SK-MEL-5 (cell line): ENCODE measurements at regions not wholly inside any gene's neighbourhood (a gene's known extent, or its start where the extent isn't known, plus 50 kb on each side); places are given as distances from the start of the nearest gene placed in this dataset.
A peak's percentile ranks its signal among the peaks of the same experiment; 100 is the strongest.

Source experiments
- DNase-seq: peaks from one replicate; pipeline ENCODE4 v3.0.0-alpha.2; 2016; ENCODE audit warnings: low read depth, low spot score
- in situ Hi-C: cut with HindIII; loops from 2 replicates; pipeline ENCODE4 v1.10.0; 2016; ENCODE audit warnings: low sequenced_read_pairs, high pct_unique_total_duplicates, low pct_unique_long_range_greater_than_20kb

DNA sequence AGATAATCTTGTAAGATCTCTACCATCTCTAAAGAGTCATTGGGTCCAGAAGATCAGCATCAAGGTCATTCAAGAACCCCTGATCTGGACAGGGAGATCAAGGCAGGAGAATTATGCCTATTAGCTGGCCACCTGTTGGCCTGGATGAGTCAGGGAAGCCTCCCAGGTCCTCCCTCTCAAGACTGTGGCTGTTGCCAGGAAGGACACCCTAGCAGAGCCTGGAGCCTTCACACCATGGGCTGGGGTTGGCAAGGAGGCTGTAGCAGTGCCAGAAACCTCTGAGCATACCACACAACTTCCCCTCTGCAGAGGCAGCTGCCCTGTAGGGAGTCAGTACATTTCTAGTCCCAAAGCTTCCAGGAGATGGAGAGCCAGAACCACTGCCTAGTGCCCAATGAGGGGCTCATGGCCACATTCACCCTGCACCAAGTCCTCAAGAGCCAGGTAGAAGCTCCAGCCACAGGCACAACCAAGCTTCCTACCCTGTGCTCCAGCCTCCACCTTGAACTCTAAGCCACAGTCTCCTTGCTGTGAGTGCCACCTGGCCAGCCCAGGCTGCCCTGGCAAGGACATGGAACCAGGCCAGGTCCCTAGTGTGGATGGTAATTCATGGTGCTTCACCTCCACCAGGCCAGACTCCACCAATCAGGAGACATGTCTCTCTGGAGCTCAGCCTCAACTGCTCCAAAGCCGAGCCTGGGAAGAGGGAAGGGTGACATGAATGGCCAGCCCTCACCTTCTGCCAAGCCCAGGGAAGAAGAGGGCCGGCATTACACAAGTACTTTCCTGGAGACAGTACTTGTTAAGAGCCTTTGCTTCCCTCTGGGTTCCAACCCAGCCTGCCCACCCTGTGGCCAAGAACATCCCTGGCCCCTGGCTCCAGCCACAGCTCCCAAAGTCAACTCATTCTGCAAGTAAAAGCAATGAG is 124.3 kb downstream of the BUD13 start:
- DNase-seq = no peak
- in situ Hi-C loops = no loop called here

DNA sequence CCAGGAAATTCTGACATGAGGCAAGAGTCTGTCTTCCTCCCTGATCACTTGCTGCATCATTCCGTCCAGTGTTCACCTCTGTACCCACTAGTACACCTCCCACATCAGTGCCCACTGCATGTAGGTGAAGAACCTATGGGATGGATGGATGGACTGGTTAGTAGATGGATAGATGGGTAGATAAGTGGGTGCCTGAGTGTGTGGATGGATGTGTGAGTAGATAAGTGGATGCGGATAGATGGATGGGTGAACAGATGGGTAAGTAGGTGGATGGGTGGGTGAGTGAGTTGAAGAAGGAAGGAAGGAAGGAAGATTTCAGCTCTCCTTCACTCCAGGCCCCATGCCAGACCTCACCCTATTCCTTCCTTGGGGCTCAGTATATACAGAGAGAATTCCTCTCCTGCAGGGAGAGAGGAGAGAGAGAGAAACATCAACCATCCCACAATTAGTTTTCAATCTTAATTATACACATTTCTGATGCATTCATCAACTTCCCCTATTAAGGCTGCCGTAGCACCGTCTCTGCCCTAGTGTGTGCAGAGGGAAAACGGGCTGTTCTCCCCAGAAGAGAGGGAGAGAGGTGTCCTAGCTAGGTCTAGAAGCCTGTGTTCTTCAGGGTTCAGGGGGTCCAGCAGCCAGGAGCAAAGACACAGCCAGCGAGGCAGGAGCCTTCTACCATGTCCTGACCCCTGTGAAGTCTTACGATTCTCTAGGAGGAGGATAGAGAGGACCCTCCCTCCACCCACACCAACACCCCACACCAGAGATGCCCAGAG is 125.3 kb downstream of the BUD13 start:
- no peak for DNase-seq
- in situ Hi-C loops = no loop called here

DNA sequence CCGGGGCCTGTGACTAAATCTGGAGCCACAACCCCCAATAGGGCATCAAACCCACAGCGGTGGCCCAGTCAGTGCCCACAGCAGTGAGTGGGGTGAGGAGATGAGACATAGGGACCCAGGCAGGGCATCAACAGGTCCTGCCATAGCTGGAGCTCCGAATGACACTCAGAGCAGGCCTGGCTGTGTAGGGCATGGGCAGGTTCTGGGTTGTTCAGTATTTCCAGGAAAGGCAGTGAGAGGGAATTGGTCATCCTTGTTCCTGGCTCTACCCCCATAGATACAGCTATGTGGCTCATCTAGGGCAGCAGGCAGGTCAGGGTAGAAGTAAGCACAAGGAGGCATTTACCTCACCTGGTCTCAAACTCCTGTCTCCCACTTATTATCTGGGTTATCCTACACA is 126.6 kb downstream of the BUD13 start:
- no peak for DNase-seq
- in situ Hi-C loops = no loop called here

DNA sequence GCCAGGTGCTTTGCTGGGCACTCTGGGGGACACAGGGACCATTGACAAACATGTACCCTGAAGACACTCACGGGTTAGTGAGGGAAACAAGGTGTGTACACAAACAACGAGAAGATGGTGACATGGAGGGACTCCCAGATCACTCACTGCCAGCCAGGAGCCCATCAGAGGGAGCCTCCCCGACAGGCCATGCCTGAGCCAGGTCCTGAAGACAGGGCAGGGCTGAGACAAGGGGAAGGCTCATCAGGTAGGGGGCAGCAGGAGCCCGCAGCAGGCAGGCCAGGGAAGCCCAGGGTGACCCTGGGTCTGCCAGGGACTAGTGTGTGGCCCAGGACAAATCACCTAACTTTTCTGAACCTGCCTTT is 127.9 kb downstream of the BUD13 start:
- DNase-seq = no peak
- in situ Hi-C loops = no loop called here

DNA sequence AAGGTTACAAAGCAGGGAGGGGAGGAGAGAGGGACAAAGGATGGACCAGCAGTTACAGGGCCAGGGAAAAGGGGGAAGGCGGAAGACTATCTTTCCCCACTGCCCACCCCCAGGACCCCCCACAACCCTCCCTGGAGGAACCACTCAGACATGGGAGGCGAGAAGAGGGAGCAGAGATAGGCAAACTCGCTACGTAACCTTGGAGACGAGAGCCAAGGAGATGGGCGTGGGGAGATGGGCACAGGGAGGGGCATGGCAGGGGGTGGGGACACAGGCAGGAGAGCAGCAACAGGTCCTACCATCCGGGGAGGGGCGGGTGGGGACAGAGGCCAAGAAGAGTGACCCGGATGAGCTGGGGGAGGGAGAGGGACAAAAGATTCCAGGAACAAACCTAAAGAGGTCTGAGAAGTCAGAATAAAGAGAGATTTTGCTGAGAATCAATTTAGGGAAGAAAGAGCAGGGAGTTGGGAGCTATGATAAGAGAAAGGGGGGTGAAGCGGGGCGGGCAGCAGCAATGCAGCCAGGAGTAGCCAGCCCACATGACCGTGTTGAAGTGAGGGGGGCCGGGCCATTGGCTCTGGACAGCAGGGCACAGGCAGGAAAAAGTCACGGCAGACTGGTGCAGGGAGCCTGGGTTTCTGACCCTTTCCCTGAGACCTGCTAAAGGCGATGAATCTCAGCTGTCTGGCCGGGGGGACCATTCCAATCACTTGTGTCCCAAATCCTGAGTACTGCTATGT is 128.4 kb downstream of the BUD13 start:
- in situ Hi-C loops = no loop called here
- DNase-seq = no peak

DNA sequence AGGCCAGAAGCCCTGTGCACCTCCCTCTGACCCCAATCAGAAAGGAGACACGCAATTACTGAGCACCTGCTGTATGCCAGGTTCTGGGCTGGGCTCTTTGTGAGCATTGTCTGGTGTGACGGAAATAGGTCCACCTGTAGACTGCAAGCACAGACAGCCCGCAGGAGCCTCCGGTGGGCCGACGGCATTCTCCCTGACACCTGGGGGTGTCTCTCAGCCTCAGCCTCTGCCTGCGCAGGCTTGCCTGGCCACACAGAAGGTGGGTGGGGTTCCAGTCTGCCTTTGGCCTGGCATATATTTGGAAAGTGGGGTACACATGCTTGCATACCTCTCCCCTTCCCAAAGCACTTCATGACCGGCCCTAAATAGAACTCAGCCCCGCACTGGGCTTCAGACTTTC is 129.3 kb downstream of the BUD13 start:
- in situ Hi-C loops = no loop called here
- DNase-seq = no peak

DNA sequence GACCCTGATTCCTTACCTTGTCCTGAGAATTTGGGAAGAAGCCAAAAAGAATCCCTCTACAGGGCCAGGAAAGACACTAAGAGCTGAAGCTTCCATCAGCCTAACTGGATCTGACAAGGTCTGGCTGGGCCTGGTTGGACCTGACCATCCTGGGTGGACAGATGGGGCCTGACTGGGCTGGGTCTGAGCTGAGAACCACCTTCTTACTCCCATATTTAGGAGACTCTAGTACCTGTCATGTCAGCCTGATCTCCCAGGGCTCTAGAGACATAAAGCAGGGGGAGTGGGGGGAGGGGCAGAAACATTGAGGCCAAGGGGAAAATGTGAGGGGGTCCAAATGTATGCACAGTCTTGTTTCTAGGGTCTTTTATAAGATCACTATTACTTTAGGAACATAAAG is 129.9 kb downstream of the BUD13 start:
- in situ Hi-C loops = no loop called here
- no peak for DNase-seq

DNA sequence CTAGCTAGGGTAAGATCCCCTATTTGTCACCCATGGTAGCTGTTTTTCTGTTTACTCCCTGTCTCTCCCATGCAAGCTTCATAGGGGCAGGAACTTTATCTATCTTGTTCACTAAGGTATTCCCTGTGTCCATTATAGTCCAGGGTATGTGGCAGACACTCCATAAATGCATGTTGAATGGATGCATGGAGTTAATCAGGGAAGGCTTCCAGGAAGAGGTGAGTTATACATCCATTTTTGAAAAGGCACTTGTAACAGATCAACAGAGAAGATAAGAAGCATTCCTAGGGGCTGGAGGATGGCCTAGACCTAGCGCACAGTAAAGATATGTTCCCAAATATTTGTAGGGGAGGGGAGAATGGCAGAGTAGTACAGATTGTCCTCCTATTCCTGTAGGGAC is 130.3 kb downstream of the BUD13 start:
- in situ Hi-C loops = no loop called here

DNA sequence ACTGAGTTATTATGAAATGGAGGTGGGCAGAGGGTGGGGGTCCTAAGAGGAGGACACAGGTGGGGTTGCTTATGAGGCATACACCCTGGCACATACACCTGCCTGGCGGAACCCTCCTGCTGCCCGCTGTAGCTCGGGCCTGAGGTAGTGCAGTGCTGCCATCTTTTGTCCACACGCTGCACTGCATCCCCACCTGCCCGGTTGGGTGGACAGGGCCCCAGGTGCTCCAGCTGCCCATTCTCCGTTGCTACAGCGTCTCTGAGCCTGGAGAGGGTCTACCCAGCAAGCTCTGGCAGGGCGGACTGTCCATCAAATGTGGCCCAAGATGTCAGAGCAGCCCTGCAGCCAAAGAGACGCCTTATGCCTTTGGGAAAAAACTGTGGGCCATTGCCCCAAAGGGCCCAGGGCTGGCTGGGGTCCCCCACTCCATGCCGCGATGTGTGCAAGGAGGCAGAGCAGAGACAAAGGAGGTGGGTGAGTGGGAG is 131.2 kb downstream of the BUD13 start:
- peak; percentile 46 for DNase-seq
- in situ Hi-C loops = no loop called here

More for the DNA sequence above, 130.3 kb downstream of the BUD13 start:
- no peak for DNase-seq

DNA sequence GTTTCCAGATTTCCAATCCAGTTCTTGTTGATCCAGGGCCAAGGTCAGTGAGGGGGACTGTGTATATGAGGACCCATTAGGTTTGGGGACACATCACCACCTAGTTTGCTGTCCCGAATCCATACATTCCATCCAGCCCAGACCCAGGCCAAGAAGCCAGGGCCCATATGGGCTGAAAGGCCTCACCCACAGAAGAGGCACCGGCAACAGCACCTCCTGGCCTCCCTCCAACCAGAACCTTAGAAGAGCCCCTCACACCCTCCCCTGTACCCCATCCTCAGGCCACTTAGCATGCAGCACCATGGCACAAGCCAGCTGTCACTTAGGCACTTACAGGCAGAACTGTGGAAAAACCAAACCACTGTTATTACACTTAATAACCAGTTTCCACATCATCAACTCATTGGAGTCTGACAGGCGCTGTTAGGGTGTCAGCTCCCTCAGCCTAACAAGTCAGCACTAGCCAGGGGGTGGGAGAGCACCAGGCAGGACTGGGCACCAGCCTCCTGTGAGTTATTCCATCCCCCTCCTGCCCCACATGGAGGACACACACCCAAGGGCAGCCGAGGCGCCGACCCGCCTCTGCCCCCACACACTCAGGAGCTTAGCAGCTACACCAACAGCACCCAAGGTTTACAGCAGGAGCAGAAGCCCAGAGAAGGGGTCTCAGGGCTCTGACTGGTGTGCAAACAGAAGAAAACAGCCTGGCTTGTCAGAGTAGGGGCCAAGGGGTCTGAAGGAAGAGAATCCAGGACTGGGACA is 132.0 kb downstream of the BUD13 start:
- in situ Hi-C loops = no loop called here

DNA sequence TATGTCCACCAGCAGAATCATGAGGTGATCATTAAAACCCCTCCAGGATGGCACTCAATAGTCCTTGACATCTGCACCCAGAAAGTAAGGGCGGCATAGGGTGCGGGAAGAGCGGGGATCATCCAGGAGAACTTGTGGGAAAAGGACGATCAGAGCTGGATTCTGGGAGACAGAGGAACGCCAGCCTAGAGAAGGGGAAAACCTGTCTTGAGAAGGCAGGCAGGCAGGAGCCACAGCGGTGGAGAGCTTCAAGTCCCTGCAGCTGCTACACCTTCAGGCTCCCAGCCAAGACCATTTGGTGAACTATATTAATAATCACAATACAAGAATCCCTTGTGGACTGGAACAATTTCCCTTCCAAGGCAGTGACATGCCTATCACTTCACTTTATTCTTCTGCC is 134.3 kb downstream of the BUD13 start:
- in situ Hi-C loops = no loop called here
- DNase-seq = no peak

More for the DNA sequence above, 132.0 kb downstream of the BUD13 start:
- no peak for DNase-seq

DNA sequence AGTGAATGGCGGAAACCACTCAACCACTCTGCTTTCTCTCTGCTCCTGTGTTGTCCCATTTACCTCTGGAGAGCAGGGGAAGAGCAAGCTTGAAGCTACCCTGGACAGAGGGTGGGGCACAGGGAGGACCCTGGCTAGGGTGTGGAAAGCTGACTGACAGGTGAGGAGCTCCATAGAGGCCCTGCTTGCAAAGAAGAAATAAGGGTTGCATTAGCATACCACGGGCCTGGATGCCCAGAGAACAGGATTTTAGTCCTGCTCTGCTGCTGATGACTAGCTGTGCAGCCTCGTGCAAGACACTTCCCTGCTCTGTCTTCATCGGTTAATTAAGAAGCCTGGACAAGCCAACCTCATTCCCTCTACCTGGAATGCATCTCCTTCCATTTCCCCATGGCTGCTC is 135.0 kb downstream of the BUD13 start:
- in situ Hi-C loops = no loop called here
- no peak for DNase-seq

DNA sequence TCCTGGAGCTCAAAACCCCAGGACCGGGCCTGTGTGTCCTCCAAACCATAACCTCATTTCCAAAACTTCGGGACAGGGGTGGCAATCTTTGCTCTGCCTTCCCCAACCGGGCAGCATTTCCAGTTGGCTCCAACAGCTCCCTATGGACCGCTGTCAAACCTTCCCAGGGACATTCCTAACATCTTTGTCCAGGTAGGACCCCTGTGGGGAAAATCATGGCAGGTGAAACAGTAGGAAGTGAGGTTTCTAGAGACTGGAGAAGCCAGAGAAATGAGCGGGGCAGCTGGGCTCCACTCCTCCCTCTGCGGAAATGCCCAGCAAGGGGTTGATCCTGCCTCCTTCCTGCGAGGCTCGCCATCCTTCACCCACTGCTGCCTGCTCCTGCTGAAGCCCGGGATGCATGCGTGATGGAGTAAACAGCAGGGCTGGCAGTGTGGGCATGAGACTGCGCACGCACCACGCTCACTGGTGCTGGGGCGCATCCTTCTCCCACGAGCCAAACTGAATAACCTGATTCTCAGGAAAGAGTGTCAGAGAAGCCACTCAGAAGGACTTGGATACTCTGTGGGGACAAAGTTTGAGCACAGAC is 136.4 kb downstream of the BUD13 start:
- DNase-seq = no peak

DNA sequence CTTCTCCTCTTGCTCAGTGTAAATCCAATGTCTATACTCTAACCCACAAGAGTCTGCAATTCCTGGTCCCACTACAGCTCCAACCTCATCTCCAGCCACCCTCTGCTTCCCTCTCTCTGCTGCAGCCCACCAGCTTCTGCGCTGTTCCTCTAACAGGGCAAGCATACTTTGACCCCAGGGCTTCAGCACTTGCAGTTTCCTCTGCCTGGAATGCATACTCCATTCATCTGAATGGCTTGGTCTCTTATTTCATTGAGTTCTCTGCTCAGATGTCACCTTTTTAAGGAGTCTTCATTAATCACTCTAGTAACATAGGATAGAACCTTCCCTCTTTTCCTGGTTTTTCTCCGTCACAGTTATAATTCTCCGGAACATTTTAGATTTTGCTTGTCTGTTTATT is 141.6 kb downstream of the BUD13 start:
- DNase-seq = no peak
- in situ Hi-C loops = no loop called here

More for the DNA sequence above, 136.4 kb downstream of the BUD13 start:
- in situ Hi-C loops = no loop called here

DNA sequence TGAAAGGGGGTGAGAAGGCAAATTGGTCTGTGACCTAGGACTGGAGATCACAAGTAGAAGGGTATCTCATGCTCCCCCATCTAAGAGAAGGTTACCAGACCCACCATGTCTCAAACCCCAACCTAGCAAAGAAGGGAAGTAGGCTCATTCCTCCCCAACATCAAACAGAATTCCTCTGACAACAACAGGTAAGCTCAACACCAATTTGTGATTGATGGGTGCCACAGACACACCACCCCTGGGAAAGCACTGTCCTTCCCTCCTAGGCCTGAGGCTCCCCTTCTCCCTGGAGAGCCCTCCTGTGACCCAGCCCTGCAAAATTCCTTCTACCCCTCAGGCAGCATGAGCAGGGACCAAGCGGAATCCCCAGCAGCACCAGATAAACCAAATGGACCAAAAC is 154.3 kb downstream of the BUD13 start:
- in situ Hi-C loops = no loop called here
- no peak for DNase-seq

DNA sequence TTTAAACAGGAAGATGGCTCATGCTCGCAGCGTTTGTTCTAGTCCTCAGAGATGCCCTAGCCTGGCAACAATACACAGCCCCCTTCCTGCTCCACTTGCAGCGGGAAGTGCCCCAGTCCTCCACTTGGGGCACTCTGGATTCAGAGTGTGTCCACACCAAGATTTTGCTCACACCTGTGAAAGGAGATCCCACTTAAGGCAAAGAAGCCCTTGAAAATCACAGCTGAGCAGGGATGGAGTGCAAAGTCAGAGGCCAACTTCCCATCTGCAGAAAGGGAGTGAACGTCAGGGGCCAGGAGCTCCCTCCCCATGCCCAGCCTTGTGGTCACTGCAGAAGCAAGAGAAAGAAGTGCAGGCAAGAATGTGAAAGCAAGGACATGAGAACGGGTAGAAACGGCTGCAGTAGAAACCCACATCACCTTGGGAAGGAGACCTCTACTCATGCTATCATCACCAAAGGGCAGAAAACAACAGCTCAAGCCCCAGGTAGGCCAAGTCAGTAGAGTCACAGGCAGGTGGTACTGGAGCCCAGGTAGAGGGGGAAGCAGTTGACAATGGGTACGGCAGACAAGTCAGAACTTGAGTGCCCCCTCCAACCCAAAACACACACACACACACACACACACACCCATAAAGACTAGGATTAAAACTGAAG is 157.4 kb downstream of the BUD13 start:
- in situ Hi-C loops = no loop called here
- DNase-seq = no peak
